ENCODE measurements at regions not wholly inside any gene's neighbourhood (a gene's known extent, or its start where the extent isn't known, plus 50 kb on each side); places are given as distances from the start of the nearest gene placed in this dataset.

- TF ChIP-seq SUZ12 (IDR thresholded peaks at IDR 0.05; ENCODE audit: low read length), result no peak
Observed at GRCh38 chr14:38350102-38350501, 94.2 kb upstream of the CLEC14A start (continued).

DNA sequence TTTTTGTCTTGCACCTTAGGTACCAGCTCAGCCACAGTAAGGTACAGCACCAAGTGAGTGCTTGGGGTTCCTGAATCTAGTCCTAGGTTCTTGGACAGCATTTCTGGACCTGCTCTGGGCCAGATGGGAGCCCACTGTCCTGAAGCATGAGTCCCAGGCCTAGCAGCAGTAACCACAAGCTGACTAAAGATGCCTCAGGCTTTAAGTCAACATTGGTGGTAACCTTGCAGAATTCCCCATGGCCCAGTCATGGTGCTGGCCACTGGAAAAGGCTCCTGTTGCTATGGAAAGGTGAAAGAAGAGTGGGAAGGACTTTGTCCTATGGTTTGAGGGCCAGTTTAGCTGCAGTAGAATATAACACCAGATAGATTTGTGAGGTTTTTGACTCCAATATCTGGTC is 86.9 kb upstream of the CLEC14A start:
- Histone ChIP-seq H3K4me1 (replicated peaks in 1 of 4; ENCODE audit: control insufficient read depth in 3 of 4, insufficient read depth in 4 of 4, low read length in 3 of 4) (no peaks in the 10 kb centered on the region), H3K79me2 (ENCODE audit: control insufficient read depth in 1 of 2, insufficient read depth in 2 of 2, low read length in 2 of 2) (no peaks in the 10 kb centered on the region), H4K8ac (ENCODE audit: extremely low read depth, insufficient read depth, low read length) (no peak overlapping the region), H3K4ac (replicated peaks; ENCODE audit: insufficient read length, low read depth, low read length) (no peak overlapping the region), H3K23me2 (ENCODE audit: low read depth, low read length) (no peaks in the 10 kb centered on the region), H3K18ac (ENCODE audit: extremely low read depth, low read length) (no peak overlapping the region), H3K9ac (replicated peaks in 1 of 4; ENCODE audit: extremely low read depth in 1 of 4, low read depth in 3 of 4, low read length in 3 of 4) (no peak overlapping the region), H2BK12ac (ENCODE audit: low read depth, low read length) (no peak overlapping the region), H3K27ac (ENCODE audit: low read depth, low read length) (no peak overlapping the region), H3K56ac (replicated peaks; ENCODE audit: insufficient read length, low read depth, low read length) (no peak overlapping the region), H3K9me3 (ENCODE audit: insufficient read depth in 2 of 2, low read depth in 1 of 2, low read length in 1 of 2) (no peaks in the 10 kb centered on the region), H3K79me1 (ENCODE audit: low read depth, low read length) (no peaks in the 10 kb centered on the region), H2BK15ac (ENCODE audit: low read length) (no peak overlapping the region), H4K5ac (ENCODE audit: insufficient read length, low read depth, low read length) (no peak overlapping the region), H4K20me1 (replicated peaks in 1 of 2; ENCODE audit: control insufficient read depth in 1 of 2, insufficient read depth in 2 of 2, low read length in 2 of 2) (no peaks in the 10 kb centered on the region), H3K4me2 (ENCODE audit: insufficient read depth in 1 of 2, low read depth in 2 of 2, low read length in 2 of 2) (no peak overlapping the region), H3K23ac (ENCODE audit: insufficient read length) (no peak overlapping the region), H2AK5ac (ENCODE audit: low read depth, low read length) (no peak overlapping the region), H3K27me3 (replicated peaks in 1 of 4; ENCODE audit: control insufficient read depth in 3 of 4, extremely low read depth in 1 of 4, insufficient read depth in 3 of 4, low read length in 3 of 4) (no peaks in the 10 kb centered on the region), H3K36me3 (ENCODE audit: control insufficient read depth in 2 of 4, insufficient read depth in 4 of 4, low read length in 3 of 4) (no peaks in the 10 kb centered on the region), H2BK5ac (ENCODE audit: low read depth, low read length) (no peak overlapping the region), H3K14ac (ENCODE audit: insufficient read length) (no peak overlapping the region), H2BK120ac (replicated peaks; ENCODE audit: low read depth, low read length) (no peak overlapping the region), H4K91ac (replicated peaks; ENCODE audit: insufficient read length, low read length) (no peak overlapping the region), H3K4me3 (ENCODE audit: extremely low read depth in 1 of 4, insufficient read depth in 2 of 4, low read depth in 3 of 4, low read length in 4 of 4) (no peak overlapping the region), H2AFZ (ENCODE audit: low read length) (no peak overlapping the region), H2BK20ac (ENCODE audit: low read length) (no peak overlapping the region)
- TF ChIP-seq PHF8 (conservative IDR thresholded peaks at IDR 0.05; ENCODE audit: low read depth, low read length) (no peak), KDM1A (IDR thresholded peaks at IDR 0.05; ENCODE audit: borderline replicate concordance, low read length) (no peak), NANOG (IDR thresholded peaks at IDR 0.05; ENCODE audit: insufficient read depth, low read depth, low read length, poor library complexity, severe bottlenecking) (no peak), HDAC6 (IDR thresholded peaks at IDR 0.05; ENCODE audit: low read depth, low read length) (no peak), EGR1 (IDR thresholded peaks at IDR 0.05; ENCODE audit: borderline replicate concordance, low read depth, low read length) (no peak), RAD21 (IDR thresholded peaks at IDR 0.05 in 1 of 2, conservative IDR thresholded peaks at IDR 0.05 in 1 of 2; ENCODE audit: low read depth in 2 of 2, low read length in 2 of 2) (no peak), BCL11A (IDR thresholded peaks at IDR 0.05; ENCODE audit: low read depth in 2 of 2, low read length in 2 of 2) (no peak), SAP30 (IDR thresholded peaks at IDR 0.05; ENCODE audit: insufficient read depth, insufficient replicate concordance, low read length) (no peak), SP4 (IDR thresholded peaks at IDR 0.05; ENCODE audit: low read length) (no peak)
- TF ChIP-seq, protein P1, sequence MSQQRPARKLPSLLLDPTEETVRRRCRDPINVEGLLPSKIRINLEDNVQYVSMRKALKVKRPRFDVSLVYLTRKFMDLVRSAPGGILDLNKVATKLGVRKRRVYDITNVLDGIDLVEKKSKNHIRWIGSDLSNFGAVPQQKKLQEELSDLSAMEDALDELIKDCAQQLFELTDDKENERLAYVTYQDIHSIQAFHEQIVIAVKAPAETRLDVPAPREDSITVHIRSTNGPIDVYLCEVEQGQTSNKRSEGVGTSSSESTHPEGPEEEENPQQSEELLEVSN (IDR thresholded peaks at IDR 0.05), result no peak
- FAIRE-seq, result no peak
- CTCF ChIA-PET (ENCODE audit: partially characterized antibody), result interaction anchor here (1.1 to 2.0 kb wide), 2 partner anchors 13 to 17 kb away, joined by 3 to 5 read pairs; no protein-coding TSS in a partner anchor
- POLR2A ChIA-PET (ENCODE audit: partially characterized antibody), result no interaction called here
- DNase-seq (ENCODE audit: low read depth in 1 of 2, low spot score in 2 of 2), result no peak

All from H1 (cell line).